GM12878 (cell line): ENCODE measurements at regions not wholly inside any gene's neighbourhood (a gene's known extent, or its start where the extent isn't known, plus 50 kb on each side); places are given as distances from the start of the nearest gene placed in this dataset.

Source experiments
- EZH2 ChIP-seq: IDR thresholded peaks from 2 replicates; pipeline ENCODE4 v1.6.1; 2012; ENCODE audit warnings: low read depth, mild to moderate bottlenecking, control low read depth, inconsistent platforms, low read length, borderline replicate concordance; ENCODE audit not compliant: control insufficient read depth
- JUND ChIP-seq: IDR thresholded peaks from 2 replicates; pipeline ENCODE4 v1.6.1; 2012; ENCODE audit warnings: low read depth, mild to moderate bottlenecking, low read length, improper control_type of control experiment, moderate library complexity
- KDM1A ChIP-seq: fragments of 200-600 bp; sonication (generic); IDR thresholded peaks from 2 replicates; pipeline ENCODE4 v1.6.1; 2016; ENCODE audit warnings: borderline replicate concordance
- MAX ChIP-seq: IDR thresholded peaks from 2 replicates; pipeline ENCODE4 v1.6.1; 2012; ENCODE audit warnings: low read depth, low read length, improper control_type of control experiment
- MYC ChIP-seq: IDR thresholded peaks from 2 replicates; pipeline ENCODE4 v1.6.1; 2011; ENCODE audit warnings: mild to moderate bottlenecking, low read length, moderate library complexity, inconsistent platforms; ENCODE audit not compliant: insufficient read depth, insufficient replicate concordance, insufficient read length, severe bottlenecking
- SIN3A ChIP-seq: IDR thresholded peaks from 2 replicates; pipeline ENCODE4 v1.6.1; 2012; ENCODE audit warnings: low read depth, low read length, improper control_type of control experiment
- SP1 ChIP-seq: IDR thresholded peaks from one replicate; pipeline ENCODE4 v1.6.1; 2011; ENCODE audit warnings: low read depth, low read length
- SUZ12 ChIP-seq: fragments of 200-600 bp; sonication (generic); IDR thresholded peaks from one replicate; pipeline ENCODE4 v1.6.1; 2018; ENCODE audit warnings: antibody characterized with exemption, mild to moderate bottlenecking; ENCODE audit not compliant: unreplicated experiment
- TAF1 ChIP-seq: IDR thresholded peaks from 2 replicates; pipeline ENCODE4 v1.6.1; 2011; ENCODE audit warnings: mild to moderate bottlenecking, low read depth, low read length, borderline replicate concordance
- ZNF274 ChIP-seq: IDR thresholded peaks from one replicate; pipeline ENCODE4 v1.8.0; 2011; ENCODE audit not compliant: insufficient read length, insufficient read depth
- TF ChIP-seq, protein P1 (sequence below), 3 experiments: IDR thresholded peaks in 2 of 3; conservative IDR thresholded peaks in 1 of 3; 2 replicates each; pipeline ENCODE4 v1.5.1; 2011; ENCODE audit warnings: low read depth in 3 of 3, low read length in 3 of 3, mild to moderate bottlenecking in 3 of 3, control low read depth in 2 of 3, moderate library complexity in 2 of 3, inconsistent platforms in 1 of 3, mixed read lengths in 1 of 3; ENCODE audit not compliant: control insufficient read depth in 2 of 3, insufficient read depth in 1 of 3; ENCODE audit errors: extremely low read depth in 1 of 3
- TF ChIP-seq, protein P2 (sequence below): IDR thresholded peaks from 2 replicates; pipeline ENCODE4 v1.6.1; 2012; ENCODE audit warnings: mild to moderate bottlenecking, low read depth, low read length

GRCh38 chr1:192726820-192727504, 81.9 kb upstream of the RGS2 start:
- TF ChIP-seq JUND = no peak
- TF ChIP-seq SIN3A = no peak
- no peak for TF ChIP-seq TAF1
- TF ChIP-seq KDM1A = no peak
- no peak for TF ChIP-seq ZNF274
- TF ChIP-seq, protein P1, sequence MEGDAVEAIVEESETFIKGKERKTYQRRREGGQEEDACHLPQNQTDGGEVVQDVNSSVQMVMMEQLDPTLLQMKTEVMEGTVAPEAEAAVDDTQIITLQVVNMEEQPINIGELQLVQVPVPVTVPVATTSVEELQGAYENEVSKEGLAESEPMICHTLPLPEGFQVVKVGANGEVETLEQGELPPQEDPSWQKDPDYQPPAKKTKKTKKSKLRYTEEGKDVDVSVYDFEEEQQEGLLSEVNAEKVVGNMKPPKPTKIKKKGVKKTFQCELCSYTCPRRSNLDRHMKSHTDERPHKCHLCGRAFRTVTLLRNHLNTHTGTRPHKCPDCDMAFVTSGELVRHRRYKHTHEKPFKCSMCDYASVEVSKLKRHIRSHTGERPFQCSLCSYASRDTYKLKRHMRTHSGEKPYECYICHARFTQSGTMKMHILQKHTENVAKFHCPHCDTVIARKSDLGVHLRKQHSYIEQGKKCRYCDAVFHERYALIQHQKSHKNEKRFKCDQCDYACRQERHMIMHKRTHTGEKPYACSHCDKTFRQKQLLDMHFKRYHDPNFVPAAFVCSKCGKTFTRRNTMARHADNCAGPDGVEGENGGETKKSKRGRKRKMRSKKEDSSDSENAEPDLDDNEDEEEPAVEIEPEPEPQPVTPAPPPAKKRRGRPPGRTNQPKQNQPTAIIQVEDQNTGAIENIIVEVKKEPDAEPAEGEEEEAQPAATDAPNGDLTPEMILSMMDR (IDR thresholded peaks at IDR 0.05 in 2 of 3, conservative IDR thresholded peaks at IDR 0.05 in 1 of 3; ENCODE audit: control insufficient read depth in 2 of 3, extremely low read depth in 1 of 3, insufficient read depth in 1 of 3, low read depth in 3 of 3, low read length in 3 of 3) = no peak
- no peak for TF ChIP-seq MYC
- TF ChIP-seq MAX = no peak
- TF ChIP-seq EZH2 = no peak
- no peak for TF ChIP-seq SUZ12
- TF ChIP-seq SP1 = no peak
- TF ChIP-seq, protein P2, sequence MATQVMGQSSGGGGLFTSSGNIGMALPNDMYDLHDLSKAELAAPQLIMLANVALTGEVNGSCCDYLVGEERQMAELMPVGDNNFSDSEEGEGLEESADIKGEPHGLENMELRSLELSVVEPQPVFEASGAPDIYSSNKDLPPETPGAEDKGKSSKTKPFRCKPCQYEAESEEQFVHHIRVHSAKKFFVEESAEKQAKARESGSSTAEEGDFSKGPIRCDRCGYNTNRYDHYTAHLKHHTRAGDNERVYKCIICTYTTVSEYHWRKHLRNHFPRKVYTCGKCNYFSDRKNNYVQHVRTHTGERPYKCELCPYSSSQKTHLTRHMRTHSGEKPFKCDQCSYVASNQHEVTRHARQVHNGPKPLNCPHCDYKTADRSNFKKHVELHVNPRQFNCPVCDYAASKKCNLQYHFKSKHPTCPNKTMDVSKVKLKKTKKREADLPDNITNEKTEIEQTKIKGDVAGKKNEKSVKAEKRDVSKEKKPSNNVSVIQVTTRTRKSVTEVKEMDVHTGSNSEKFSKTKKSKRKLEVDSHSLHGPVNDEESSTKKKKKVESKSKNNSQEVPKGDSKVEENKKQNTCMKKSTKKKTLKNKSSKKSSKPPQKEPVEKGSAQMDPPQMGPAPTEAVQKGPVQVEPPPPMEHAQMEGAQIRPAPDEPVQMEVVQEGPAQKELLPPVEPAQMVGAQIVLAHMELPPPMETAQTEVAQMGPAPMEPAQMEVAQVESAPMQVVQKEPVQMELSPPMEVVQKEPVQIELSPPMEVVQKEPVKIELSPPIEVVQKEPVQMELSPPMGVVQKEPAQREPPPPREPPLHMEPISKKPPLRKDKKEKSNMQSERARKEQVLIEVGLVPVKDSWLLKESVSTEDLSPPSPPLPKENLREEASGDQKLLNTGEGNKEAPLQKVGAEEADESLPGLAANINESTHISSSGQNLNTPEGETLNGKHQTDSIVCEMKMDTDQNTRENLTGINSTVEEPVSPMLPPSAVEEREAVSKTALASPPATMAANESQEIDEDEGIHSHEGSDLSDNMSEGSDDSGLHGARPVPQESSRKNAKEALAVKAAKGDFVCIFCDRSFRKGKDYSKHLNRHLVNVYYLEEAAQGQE = no peak
